Epithelial cell of proximal tubule (primary cell): ENCODE measurements at regions not wholly inside any gene's neighbourhood (a gene's known extent, or its start where the extent isn't known, plus 50 kb on each side); places are given as distances from the start of the nearest gene placed in this dataset.

Experiments
- DNase-seq: peaks from one replicate; pipeline ENCODE4 v3.0.0-alpha.2; 2011; ENCODE audit warnings: low read depth
- H3K4me3 ChIP-seq: 2 replicates; pipeline ENCODE4 v1.5.1; 2011; ENCODE audit warnings: low read depth, mild to moderate bottlenecking, low read length
- TF ChIP-seq, protein P1 (sequence below): conservative IDR thresholded peaks from 2 replicates; pipeline ENCODE4 v1.5.1; 2012; ENCODE audit warnings: low read depth, mild to moderate bottlenecking, low read length

GRCh38 chr7:133190172-133190528 lies 62.7 kb upstream of the EXOC4 start:
- no peak for DNase-seq
- H3K4me3 ChIP-seq, result no peak overlapping the region
- TF ChIP-seq, protein P1, sequence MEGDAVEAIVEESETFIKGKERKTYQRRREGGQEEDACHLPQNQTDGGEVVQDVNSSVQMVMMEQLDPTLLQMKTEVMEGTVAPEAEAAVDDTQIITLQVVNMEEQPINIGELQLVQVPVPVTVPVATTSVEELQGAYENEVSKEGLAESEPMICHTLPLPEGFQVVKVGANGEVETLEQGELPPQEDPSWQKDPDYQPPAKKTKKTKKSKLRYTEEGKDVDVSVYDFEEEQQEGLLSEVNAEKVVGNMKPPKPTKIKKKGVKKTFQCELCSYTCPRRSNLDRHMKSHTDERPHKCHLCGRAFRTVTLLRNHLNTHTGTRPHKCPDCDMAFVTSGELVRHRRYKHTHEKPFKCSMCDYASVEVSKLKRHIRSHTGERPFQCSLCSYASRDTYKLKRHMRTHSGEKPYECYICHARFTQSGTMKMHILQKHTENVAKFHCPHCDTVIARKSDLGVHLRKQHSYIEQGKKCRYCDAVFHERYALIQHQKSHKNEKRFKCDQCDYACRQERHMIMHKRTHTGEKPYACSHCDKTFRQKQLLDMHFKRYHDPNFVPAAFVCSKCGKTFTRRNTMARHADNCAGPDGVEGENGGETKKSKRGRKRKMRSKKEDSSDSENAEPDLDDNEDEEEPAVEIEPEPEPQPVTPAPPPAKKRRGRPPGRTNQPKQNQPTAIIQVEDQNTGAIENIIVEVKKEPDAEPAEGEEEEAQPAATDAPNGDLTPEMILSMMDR, result no peak

- TF ChIP-seq, protein P1, result no peak
- no peak for DNase-seq
- H3K4me3 ChIP-seq, result no peak overlapping the region
Measured at GRCh38 chr7:133190650-133191049, 62.2 kb upstream of the EXOC4 start.

GRCh38 chr7:133191787-133192186 lies 61.1 kb upstream of the EXOC4 start:
- TF ChIP-seq, protein P1, result no peak
- no peak overlapping the region for H3K4me3 ChIP-seq
- DNase-seq, result no peak

DNA sequence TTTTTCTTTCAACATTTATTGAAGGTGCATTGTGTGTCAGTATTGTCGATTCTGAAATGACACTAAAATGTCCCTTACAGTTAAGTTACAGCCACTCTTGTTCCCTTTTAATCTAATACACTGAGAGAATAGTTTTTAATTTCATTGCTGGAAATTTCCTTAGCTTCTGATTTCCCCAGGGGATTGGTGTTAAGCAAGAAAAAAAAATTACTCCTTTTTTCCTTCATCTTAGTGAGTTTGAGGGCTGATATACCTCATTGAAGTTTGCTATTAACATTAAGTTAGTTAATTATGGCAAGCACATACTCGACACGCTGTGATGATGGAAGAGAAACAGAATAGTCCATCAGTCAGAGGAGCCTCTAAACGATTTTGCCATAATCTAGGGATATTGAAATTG lies 57.0 kb upstream of the EXOC4 start:
- H3K4me3 ChIP-seq, result no peak overlapping the region
- TF ChIP-seq, protein P1, result no peak
- DNase-seq, result no peak

DNA sequence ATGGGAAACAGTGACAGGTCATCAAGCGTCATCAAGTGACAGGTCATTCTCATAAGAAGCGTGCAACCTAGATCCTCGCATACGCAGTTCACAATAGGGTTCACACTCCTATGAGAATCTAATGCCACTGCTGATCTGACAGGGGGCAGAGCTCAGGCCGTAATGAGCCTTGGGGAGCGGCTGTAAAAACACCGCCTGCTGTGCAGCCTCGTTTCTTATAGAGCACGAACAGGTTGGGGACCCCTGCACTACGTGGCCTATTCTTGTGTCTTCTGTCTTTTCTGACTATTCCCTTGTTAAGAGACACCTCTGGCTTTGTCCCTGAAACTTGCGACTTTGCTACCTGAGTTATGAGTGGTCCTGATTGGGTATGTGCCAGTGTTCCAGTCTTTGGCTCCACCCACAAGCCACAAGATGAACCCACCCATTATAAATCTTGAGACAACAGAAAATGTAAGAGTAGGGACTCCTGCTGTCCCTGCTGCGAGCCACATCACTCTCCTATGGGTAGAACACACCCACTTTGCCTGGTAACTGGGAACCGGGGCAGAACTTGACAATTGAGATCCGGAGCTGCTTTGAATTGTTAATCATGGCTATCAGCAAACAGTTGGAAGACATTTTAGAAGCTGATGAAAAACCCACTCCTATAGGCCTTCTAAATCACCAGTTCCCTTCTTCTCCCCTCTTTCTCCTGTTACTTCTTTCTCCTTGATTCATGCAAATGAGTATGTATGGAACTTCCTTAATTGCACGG lies 55.8 kb upstream of the EXOC4 start:
- TF ChIP-seq, protein P1, result no peak

GRCh38 chr7:133197972-133198544 lies 54.8 kb upstream of the EXOC4 start:
- no peak for DNase-seq
- TF ChIP-seq, protein P1, result no peak
- no peak overlapping the region for H3K4me3 ChIP-seq

More for the DNA sequence above, 55.8 kb upstream of the EXOC4 start:
- no peak for DNase-seq
- H3K4me3 ChIP-seq, result no peak overlapping the region

GRCh38 chr7:133199831-133200230 lies 53.0 kb upstream of the EXOC4 start:
- TF ChIP-seq, protein P1, result no peak
- no peak for DNase-seq
- no peak overlapping the region for H3K4me3 ChIP-seq
